GM19438 (cell line): ENCODE measurements at regions not wholly inside any gene's neighbourhood (a gene's known extent, or its start where the extent isn't known, plus 50 kb on each side); places are given as distances from the start of the nearest gene placed in this dataset.
"Not testable (repeated sequence)": the region's sequence is repeated elsewhere in the genome, so short reads cannot be mapped to it uniquely, and the experiment has no call there.

Experiments used
- ATAC-seq: cut with Tn5 transposase; IDR thresholded peaks from one replicate; pipeline ENCODE4 v1.9.1; 2021; ENCODE audit warnings: low read depth; ENCODE audit not compliant: unreplicated experiment

DNA sequence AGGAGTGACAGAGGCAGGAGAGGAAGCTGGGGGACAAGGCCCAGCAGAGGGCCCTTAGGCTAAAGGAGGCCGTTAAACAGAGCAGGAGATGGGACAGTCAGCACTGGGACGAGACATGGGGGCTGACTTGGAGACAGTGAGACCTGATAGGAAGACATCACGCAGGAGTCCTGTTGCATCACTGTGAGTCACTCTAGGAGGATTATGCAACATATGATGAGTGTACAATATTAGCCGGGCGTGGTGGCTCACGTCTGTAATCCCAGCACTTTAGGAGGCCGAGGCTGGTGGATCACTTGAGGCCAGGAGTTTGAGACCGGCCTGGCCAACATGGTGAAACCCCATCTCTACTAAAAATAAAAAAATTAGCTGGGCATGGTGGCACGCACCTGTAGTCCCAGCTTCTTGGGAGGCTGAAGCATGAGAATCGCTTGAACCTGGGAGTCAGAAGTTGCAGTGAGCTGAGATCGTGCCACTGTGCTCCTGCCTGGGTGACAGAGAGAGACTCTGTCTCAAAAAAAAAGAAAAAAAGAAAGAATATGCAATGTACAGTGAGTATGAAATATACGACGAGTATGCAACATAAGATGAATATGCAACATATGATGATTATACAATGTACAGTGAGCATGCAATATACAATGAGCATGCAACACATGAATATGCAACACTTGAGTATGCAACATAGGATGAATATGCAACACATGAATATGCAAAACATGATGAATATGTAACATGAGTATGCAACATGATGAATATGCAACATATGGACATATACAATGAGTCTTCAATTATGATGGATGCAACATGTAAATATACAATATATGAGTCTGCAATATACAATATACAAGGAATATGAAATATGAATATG is 83.3 kb upstream of the ID2 start:
- no peak for ATAC-seq

DNA sequence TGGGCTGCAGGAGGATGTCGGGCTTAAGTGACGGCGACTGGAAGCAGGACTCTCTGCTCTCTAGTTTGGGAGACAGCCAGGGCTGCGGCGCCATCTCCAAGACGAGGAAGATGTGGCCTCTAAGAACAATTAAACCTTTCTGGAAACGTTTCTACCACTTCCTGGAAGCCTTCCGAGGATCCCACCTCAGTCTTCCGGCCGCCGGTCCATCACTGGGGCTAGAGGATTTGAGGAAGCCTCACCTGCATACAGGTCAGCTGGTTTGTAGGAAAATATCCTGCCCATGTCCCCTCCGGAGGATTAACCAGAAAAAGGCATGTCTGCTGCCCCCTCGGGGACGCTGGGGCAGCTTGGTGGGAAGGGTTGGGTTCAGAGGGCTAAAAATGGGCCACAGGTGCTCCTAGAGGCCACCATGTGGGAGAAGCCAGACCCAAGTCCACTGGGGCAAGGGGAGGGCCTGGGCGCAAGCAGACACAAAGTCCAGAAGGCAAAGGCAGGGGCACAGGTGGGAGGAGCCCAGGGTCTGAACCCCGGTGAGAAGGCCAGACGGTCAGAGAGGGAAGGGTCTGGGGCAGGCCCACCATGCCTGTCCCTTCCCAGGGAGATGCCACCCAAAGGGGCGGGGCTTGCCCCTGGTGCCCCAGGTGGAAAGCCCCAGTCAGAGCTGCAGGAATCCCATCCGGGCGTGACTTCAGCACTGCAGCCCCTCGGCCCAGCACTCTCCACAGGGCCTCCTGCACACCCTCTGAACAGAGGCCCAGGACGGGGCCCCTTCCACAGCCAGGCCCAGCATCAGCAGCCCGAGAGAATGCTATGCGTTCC is 82.2 kb upstream of the ID2 start:
- ATAC-seq = no peak

DNA sequence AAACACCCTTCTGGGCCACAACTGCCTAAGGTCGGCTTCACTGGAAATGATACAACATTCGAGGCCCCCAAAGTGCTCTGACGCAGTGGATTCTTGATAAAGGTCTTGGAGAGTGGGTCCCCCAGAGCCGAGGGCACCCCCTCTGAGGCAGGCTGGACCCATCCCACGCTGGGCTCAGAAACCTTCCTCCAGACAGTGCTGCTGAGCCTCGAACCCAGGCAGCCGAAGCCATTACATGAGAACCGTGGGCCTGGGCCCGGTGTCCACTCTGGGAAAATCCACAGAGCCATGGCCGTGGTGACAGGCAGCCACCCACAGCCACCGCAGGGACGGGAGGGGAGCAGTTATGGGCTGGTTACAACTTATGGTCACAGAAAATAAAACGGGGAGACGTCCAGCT is 81.4 kb upstream of the ID2 start:
- ATAC-seq = no peak

DNA sequence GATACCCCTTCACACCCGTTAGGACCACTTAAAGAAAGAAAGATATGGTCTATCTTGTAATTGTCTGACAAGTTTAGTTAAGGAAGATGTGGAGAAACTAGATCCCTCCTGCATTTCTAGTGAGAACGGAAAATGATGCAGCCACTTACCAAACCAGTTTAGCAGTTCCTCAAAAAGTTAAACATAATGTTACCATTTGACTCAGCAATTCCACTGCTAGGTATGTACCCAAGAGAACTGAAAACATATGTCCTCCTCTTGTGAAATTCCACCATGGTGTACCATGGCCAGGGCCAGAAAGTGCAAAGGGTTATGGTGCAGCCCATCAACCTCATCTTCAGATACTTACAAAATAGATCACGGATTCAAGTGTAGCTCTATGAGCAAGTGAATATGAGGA is 79.0 kb upstream of the ID2 start:
- ATAC-seq = peak; percentile 33

DNA sequence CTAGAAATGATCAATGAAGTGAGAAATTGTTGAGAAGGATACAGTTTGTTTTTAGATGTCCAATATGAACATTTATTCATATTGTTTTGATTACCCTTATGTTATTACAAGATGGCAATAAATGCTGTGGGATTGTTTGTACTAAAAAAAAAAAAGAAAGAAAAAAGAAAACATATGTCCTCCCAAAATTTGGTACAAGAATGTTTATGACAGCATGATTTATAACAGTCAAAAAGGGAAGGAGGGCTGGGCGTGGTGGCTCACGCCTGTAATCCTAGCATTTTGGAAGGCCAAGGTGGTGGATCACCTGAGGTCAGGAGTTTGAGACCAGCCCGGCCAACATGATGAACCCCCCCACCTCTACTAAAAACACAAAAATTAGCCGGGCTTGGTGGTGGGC is 78.5 kb upstream of the ID2 start:
- not testable (repeated sequence) for ATAC-seq

DNA sequence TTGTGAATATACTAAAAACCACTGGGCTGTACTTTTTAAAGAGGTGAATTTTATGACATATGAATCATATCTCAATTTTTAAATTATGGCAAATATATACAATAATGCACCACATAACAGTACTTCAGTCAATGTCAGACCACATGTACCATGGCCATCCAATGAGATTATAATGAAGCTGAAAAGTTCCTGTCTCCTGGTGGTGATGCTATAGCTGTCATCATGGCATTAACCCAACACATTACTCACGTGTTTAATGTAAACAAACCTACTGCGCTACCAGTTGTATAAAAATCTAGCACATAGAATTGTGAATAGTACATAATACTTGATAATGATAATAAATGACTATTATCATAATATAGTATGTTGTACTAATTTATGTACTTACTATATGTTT is 77.6 kb upstream of the ID2 start:
- no peak for ATAC-seq

DNA sequence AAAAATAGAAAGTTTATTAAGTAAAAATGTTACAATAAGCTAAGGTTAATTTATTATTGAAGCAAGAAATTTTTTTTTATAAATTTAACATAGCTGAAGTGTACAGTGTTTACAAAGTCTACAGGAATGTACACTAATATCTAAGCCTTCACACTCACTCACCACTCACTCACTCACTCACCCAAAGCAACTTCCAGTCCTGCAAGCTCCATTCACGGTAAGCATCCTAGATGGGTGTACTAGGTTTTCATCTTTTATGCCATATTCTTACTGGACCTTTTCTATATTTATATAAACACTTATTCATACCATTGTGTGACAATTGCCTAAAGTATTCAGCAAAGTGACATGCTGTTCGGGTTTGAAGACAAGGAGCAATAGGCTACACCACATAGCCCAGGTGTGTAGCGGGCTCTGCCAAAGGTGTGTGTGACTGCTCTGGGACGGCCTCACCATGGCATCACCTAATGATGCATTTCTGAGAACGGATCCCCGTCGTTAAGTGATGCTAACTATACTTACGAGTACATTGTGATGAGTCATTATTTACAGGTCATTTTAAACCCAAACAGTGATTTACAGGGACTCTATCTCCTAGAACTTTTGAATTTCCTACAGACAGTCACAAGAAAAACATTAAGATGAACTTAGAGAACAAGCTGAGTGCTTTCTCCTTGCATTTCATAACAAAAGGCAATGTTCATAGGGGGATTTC is 76.3 kb upstream of the ID2 start:
- ATAC-seq = no peak

DNA sequence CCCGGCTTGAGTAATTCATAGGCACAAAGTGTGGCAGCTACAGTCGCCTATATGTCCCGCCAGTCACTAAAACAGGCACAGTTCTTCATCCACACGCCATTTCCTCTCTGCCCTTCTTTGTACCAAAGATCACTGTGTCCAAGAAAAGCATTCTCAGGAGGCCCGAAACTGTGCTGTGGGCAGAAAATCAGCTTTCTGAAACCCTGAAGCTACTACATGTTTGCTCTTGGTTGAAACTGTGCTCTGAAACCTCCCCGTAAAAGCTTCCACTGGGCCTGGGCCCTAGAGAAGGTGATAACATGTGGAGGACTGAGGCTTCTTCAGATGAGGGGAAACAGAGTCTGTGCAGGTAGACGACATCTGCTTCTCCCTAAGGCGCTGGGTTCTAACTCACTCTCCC is 75.6 kb upstream of the ID2 start:
- peak; percentile 91 for ATAC-seq

DNA sequence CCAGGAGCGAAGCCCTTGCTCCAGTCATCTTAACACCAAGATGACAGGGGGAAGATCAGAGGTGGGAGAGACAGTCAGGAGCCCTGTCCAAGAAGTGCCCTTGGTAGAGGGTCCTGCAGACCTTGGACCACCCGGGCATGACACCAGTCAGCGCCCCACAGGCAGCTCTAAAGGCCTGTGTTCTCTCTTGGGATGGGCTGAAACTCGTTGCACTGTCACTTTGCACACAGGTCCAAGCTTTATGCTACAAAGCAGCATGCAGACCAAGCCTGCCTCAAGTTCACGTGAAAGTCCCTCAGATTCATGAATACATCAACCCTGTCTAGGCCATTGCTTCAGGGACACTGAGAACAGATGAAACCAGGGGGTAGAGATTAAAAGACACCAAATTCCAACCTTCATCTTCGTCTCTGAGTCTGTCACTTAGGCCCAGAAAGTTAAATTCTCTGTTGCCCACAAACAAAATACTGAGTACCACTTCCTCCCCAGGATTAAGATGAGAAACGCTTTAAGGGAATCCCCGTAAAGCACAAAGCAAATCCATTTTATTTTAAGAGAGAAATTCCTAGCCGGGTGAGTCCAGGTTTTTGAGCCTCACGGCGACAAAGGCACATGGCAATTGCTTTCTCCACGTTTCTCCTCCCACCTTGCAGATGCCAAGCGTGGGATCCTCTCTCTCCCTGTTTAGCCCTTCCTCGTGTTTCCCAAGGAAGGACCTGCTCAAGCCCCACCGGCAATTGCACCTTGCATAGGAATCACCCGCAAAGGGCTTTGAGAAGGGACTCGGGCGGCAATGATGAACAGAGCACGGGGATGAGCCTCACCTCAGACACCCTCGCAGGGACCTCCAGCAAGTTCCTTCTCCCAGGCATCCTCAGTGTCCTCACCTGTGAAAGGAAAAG is 75.0 kb upstream of the ID2 start:
- peak; percentile 12 for ATAC-seq

DNA sequence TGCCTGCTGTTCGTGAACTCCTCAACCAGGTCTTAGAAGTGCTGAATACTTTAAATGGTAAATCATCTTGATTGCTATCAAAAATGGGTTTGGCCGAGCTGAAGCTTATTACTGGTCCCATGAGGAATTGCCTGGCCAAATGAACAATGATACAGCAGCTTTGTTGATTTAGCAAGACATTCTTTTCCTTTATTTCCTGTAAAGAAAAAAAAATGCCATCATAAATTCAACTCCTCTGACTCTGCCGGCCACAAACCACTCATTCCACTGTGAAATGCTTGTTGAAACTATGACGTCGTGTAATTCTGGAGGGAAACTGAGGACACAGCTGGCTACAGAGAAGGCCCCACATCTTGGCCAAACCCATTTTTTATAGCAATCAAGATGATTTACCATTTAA is 74.2 kb upstream of the ID2 start:
- no peak for ATAC-seq

DNA sequence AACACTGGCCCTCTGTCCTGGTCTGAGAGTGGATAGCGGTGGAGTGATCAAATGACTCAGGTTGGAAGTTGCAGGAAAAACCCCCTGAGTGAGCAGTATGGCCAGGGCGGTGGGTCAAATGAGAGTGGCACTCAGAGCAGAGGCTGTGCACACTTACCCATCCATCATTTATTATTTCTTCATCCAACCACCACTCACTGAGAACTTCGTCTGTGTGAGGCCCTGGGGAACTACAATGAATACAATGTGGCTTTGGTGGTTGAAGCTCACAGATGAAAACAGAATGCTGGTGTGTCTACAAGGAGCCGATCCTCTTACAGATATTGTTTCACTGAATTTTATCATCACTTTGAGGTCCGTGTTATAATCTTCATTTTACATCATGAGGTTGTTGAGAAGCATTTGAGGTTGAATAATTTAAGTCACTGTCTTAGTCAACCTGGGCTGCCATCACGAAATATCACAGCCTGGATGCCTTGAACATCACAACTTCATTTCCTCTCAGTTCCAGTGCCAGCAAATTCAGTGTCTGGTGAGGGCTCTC is 73.4 kb upstream of the ID2 start:
- ATAC-seq = no peak

DNA sequence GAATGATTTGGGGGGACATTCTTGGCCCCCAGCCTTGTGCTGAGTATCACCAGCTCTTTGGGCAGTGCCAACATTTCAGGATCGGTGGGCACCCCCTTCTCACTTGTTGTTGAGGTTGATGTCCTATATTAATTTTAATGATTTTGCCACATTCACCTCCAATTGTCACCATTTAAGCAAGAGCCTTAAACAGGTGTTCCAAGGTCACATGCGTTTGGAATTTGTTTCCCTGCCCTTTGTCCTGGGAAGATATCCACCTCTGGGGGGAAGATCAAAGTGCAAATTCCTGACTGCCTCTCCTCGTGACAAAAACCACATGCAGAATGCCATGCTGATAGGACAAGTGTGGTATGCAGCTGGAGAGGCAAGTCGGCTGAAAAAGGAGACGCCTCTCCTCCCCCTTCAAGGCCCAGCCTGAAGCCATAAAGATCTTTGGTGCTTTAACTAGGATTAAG is 72.5 kb upstream of the ID2 start:
- no peak for ATAC-seq

DNA sequence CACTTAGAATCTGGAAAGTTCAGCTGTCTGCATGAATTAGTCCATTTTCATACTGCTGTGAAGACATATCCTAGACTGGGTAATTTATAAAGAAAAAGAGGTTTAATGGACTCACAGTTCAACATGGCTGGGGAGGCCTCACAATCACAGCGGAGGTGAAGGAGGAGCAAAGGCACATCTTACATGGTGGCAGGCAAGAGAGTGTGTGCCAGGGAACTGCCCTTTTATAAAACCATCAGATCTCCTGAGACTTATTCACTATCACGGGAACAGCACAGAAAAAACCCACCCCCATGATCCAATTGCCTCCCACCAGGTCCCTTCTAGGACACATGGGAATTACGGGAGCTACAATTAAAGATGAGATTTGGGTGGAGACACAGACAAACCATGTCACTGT is 71.1 kb upstream of the ID2 start:
- not testable (repeated sequence) for ATAC-seq

DNA sequence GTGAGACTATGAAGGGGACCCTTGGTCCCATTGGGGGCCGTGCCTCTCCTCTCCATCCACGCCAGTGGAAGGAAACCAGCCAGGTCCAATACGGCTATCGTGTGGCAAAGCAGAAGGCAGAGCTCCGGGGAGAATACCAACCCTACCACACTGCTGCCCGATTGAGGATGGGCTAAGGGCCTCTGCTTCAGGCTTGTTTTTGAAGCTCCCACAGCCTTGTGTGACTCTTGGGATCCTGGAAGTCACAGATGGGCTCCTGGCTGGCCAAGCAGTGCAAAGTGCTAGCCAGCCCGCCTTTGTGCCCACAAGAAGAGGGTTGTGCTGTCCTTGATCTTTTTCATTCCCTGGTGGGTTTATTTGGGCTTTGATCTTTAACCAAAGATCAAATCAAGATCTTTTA is 70.6 kb upstream of the ID2 start:
- no peak for ATAC-seq

DNA sequence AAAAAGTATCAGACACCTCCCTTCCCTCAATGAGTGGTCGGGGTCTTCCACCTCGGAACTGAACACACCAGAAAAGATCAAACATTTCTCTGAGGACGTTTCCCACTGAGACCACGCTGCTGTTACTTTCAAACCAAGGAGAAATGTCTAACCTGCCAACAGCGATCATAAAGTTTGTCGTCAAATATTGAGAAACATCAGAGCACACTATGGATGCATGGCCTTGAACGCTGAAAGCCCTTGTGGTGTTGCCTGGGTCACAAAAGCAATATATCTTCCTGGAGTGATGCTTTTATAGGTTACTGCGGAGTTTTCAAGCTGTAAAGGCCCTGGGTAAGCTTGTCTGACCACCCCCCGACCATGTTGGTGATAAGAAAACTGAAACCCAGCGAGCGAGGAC is 70.2 kb upstream of the ID2 start:
- ATAC-seq = no peak

DNA sequence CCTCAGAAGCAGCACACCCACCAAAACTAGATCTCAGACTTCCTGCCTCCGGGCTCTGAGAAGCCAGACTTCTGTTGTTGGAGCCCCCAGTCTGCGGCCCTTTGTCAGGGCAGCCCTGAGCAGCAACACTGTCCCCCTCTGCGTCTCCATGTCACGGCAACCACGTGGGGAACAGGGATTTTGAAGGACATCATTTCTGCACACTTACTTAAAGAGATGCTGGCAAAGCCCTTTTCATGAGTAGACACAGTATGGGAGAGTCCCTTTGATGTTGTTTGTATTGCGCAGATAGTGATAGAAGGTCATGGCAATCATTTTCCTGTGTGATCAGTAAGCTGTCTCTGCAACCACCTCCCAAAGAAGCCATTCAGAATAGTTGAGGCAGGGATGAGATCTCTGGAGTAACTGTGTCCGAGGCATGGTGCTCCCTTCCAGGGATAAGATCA is 69.1 kb upstream of the ID2 start:
- no peak for ATAC-seq

DNA sequence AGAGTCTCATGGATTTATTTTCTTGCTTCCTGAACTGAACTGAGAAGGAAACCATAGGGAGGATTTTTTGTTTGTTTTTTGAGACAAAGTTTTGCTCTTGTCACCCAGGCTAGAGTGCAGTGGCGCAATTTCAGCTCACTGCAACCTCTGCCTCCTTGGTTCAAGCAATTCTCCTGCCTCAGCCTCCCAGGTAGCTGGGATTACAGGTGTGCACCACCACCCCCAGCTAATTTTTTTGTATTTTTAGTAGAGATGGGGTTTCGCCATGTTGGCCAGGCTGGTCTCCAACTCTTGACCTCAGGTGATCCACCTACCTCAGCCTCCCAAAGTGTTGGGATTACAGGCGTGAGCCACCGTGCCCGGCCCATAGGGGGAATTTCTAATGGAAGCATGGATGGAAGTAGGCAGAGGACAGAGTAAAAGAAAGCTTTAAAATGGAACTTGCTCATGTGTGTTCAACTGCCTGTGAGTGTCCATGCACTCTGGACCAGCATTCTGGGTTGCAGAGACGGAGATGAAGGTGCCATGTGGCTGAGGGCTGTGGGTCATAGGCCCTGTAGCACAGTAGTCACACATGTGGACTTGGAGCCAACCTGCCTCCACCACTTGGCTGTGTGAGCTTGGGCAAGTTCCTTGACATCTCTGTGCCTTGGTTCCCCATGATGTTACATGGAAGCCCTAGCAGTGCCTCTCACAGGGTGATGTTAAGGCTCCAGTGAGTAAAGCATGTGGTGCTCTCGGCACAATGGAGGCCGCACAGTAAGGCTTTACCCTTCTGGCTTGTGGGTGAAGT is 68.5 kb upstream of the ID2 start:
- ATAC-seq = not testable (repeated sequence)

DNA sequence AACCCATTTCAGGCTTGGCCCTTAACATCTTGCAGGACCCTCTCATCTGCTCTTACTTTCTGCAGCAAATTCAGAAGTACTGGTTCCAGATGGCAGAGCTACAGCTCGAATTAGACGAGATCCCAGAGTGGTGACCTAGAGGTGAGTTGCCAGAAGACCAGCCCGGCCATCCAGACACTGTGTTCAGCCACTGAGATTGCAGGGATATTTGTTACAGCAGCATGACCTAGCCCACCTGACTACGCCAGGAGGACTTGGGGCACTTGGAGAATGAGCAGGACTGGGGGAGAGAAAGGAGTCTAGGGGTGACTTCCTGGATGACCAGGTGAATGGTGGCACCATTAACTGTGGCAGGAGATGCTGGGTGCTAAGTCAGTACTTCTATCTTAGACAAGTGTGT is 67.2 kb upstream of the ID2 start:
- ATAC-seq = no peak

DNA sequence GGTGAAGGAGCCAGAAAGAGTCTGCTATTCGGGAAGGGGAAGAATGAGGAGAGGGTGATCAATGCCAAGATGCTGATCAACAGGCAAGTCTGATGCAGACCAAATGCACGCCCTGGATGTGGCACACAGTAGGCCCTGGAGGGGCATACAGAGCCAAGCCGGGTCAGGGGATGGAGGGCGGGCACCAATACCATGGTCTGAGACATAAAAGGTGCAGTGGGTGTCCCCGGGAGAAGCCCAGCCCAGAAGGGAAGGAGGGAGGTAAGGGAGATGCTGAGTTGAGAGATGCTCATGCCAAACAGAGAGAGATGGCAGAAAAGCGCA is 66.6 kb upstream of the ID2 start:
- ATAC-seq = no peak
